ENCODE measurements at regions not wholly inside any gene's neighbourhood (a gene's known extent, or its start where the extent isn't known, plus 50 kb on each side); places are given as distances from the start of the nearest gene placed in this dataset.
"Not testable (repeated sequence)": the region's sequence is repeated elsewhere in the genome, so short reads cannot be mapped to it uniquely, and the experiment has no call there.

GRCh38 chr3:162612991-162613390, 1116.4 kb downstream of the OTOL1 start:
- no peak for FAIRE-seq

GRCh38 chr3:162626172-162626571, 1129.6 kb downstream of the OTOL1 start:
- FAIRE-seq: no peak
- no peak for DNase-seq (ENCODE audit: low spot score)

More at GRCh38 chr3:162612991-162613390, 1116.4 kb downstream of the OTOL1 start:
- DNase-seq (ENCODE audit: low spot score): no peak

GRCh38 chr3:162628531-162628930, 1131.9 kb downstream of the OTOL1 start:
- FAIRE-seq (no peak), DNase-seq (ENCODE audit: low spot score) (no peak)

- no peak for FAIRE-seq
- no peak for DNase-seq (ENCODE audit: low spot score)
These were observed 1132.8 kb downstream of the OTOL1 start for GRCh38 chr3:162629372-162629771.

GRCh38 chr3:162632672-162633071, 1136.1 kb downstream of the OTOL1 start:
- DNase-seq (ENCODE audit: low spot score): no peak
- FAIRE-seq: no peak

GRCh38 chr3:162640208-162640607, 1143.6 kb downstream of the OTOL1 start:
- not testable (repeated sequence) for FAIRE-seq; DNase-seq (ENCODE audit: low spot score)

GRCh38 chr3:162641317-162641716, 1144.7 kb downstream of the OTOL1 start:
- no peak for FAIRE-seq
- no peak for DNase-seq (ENCODE audit: low spot score)

- FAIRE-seq: no peak
- no peak for DNase-seq (ENCODE audit: low spot score)
These were observed 1145.3 kb downstream of the OTOL1 start for GRCh38 chr3:162641907-162642306.

- no peak for DNase-seq (ENCODE audit: low spot score)
- FAIRE-seq: no peak
These were observed 1146.6 kb downstream of the OTOL1 start for GRCh38 chr3:162643245-162643644.

- FAIRE-seq (no peak), DNase-seq (ENCODE audit: low spot score) (no peak)
These were observed 1150.7 kb downstream of the OTOL1 start for GRCh38 chr3:162647321-162647720.

- no peak for DNase-seq (ENCODE audit: low spot score)
- no peak for FAIRE-seq
These were observed 1161.4 kb downstream of the OTOL1 start for GRCh38 chr3:162658003-162658402.

GRCh38 chr3:162665684-162666391, 1169.2 kb downstream of the OTOL1 start:
- DNase-seq (ENCODE audit: low spot score) (no peak), FAIRE-seq (no peak)

- FAIRE-seq (no peak), DNase-seq (ENCODE audit: low spot score) (no peak)
These were observed 1170.2 kb downstream of the OTOL1 start for GRCh38 chr3:162666835-162667234.

- FAIRE-seq (no peak), DNase-seq (ENCODE audit: low spot score) (no peak)
These were observed 1173.6 kb downstream of the OTOL1 start for GRCh38 chr3:162670181-162670580.

GRCh38 chr3:162677475-162677874, 1180.9 kb downstream of the OTOL1 start:
- DNase-seq (ENCODE audit: low spot score) (no peak), FAIRE-seq (no peak)

GRCh38 chr3:162678941-162679340, 1182.3 kb downstream of the OTOL1 start:
- FAIRE-seq (peak; percentile 14), DNase-seq (ENCODE audit: low spot score) (no peak)

GRCh38 chr3:162684260-162684659, 1187.7 kb downstream of the OTOL1 start:
- DNase-seq (ENCODE audit: low spot score) (no peak), FAIRE-seq (no peak)

- DNase-seq (ENCODE audit: low spot score) (no peak), FAIRE-seq (no peak)
These were observed 1202.7 kb downstream of the OTOL1 start for GRCh38 chr3:162699291-162699690.

- DNase-seq (ENCODE audit: low spot score): no peak
- FAIRE-seq: no peak
These were observed 1204.6 kb downstream of the OTOL1 start for GRCh38 chr3:162701211-162701610.

GRCh38 chr3:162702768-162703385, 1206.3 kb downstream of the OTOL1 start:
- DNase-seq (ENCODE audit: low spot score): no peak
- no peak for FAIRE-seq

GRCh38 chr3:162704238-162704637, 1207.6 kb downstream of the OTOL1 start:
- no peak for FAIRE-seq
- DNase-seq (ENCODE audit: low spot score): no peak

- DNase-seq (ENCODE audit: low spot score) (no peak), FAIRE-seq (no peak)
These were observed 1208.3 kb downstream of the OTOL1 start for GRCh38 chr3:162704799-162705385.

- not testable (repeated sequence) for FAIRE-seq; DNase-seq (ENCODE audit: low spot score)
These were observed 1211.8 kb downstream of the OTOL1 start for GRCh38 chr3:162708394-162708793.

Measured in RCC 7860 (cell line).